Endothelial cell (in vitro differentiated cells): ENCODE measurements at regions not wholly inside any gene's neighbourhood (a gene's known extent, or its start where the extent isn't known, plus 50 kb on each side); places are given as distances from the start of the nearest gene placed in this dataset.
"Not testable (repeated sequence)": the region's sequence is repeated elsewhere in the genome, so short reads cannot be mapped to it uniquely, and the experiment has no call there.

Experiments
- DNase-seq: peaks from one replicate; pipeline ENCODE4 v3.0.0; 2021; ENCODE audit warnings: low spot score
- H3K27ac Mint-ChIP-seq: one replicate; pipeline ENCODE4 v1.8.0; 2021; ENCODE audit warnings: mixed read lengths, inconsistent platforms; ENCODE audit not compliant: unreplicated experiment
- H3K27me3 Mint-ChIP-seq: one replicate; pipeline ENCODE4 v1.8.0; 2021; ENCODE audit warnings: mild to moderate bottlenecking, moderate library complexity, mixed read lengths, inconsistent platforms; ENCODE audit not compliant: unreplicated experiment
- H3K36me3 Mint-ChIP-seq: one replicate; pipeline ENCODE4 v1.8.0; 2021; ENCODE audit warnings: mild to moderate bottlenecking, low read depth, mixed read lengths, inconsistent platforms; ENCODE audit not compliant: unreplicated experiment
- H3K4me1 Mint-ChIP-seq: one replicate; pipeline ENCODE4 v1.8.0; 2021; ENCODE audit warnings: mild to moderate bottlenecking, mixed read lengths, inconsistent platforms; ENCODE audit not compliant: unreplicated experiment
- H3K4me3 Mint-ChIP-seq: one replicate; pipeline ENCODE4 v1.8.0; 2021; ENCODE audit warnings: mild to moderate bottlenecking, mixed read lengths, inconsistent platforms; ENCODE audit not compliant: unreplicated experiment
- H3K9me3 Mint-ChIP-seq: one replicate; pipeline ENCODE4 v1.8.0; 2021; ENCODE audit warnings: mixed read lengths, inconsistent platforms; ENCODE audit not compliant: unreplicated experiment
- CTCF ChIP-seq: fragments of 200-600 bp; sonication (generic); IDR thresholded peaks from one replicate; pipeline ENCODE4 v1.5.0; 2021; ENCODE audit warnings: antibody characterized with exemption; ENCODE audit not compliant: unreplicated experiment

GRCh38 chr1:113298941-113299340, 91.4 kb upstream of the MAGI3 start:
- DNase-seq = no peak
- TF ChIP-seq CTCF = no peak
- Mint-ChIP-seq H3K27ac (no peak overlapping the region), H3K9me3 (no peaks in the 10 kb centered on the region), H3K36me3 (no peaks in the 10 kb centered on the region), H3K27me3 (no peaks in the 10 kb centered on the region), H3K4me3 (no peak overlapping the region), H3K4me1 (no peaks in the 10 kb centered on the region)

GRCh38 chr1:113302636-113303035, 87.7 kb upstream of the MAGI3 start:
- no peak for TF ChIP-seq CTCF
- H3K27me3 Mint-ChIP-seq = no peaks in the 10 kb centered on the region
- no peaks in the 10 kb centered on the region for H3K4me1 Mint-ChIP-seq
- no peak for DNase-seq
- no peak overlapping the region for H3K4me3 Mint-ChIP-seq
- no peak overlapping the region for H3K27ac Mint-ChIP-seq
- no peaks in the 10 kb centered on the region for H3K36me3 Mint-ChIP-seq
- no peaks in the 10 kb centered on the region for H3K9me3 Mint-ChIP-seq

- no peaks in the 10 kb centered on the region for H3K27me3 Mint-ChIP-seq
- no peaks in the 10 kb centered on the region for H3K4me1 Mint-ChIP-seq
- H3K36me3 Mint-ChIP-seq = no peaks in the 10 kb centered on the region
- TF ChIP-seq CTCF = no peak
- H3K27ac Mint-ChIP-seq = no peak overlapping the region
- H3K4me3 Mint-ChIP-seq = no peak overlapping the region
- no peaks in the 10 kb centered on the region for H3K9me3 Mint-ChIP-seq
- no peak for DNase-seq
Measured at GRCh38 chr1:113303267-113303666, 87.0 kb upstream of the MAGI3 start.

GRCh38 chr1:113305029-113305428, 85.3 kb upstream of the MAGI3 start:
- H3K27me3 Mint-ChIP-seq, H3K4me1 Mint-ChIP-seq, H3K27ac Mint-ChIP-seq, DNase-seq, H3K9me3 Mint-ChIP-seq, H3K36me3 Mint-ChIP-seq, H3K4me3 Mint-ChIP-seq: not testable (repeated sequence)

GRCh38 chr1:113307771-113308445, 82.4 kb upstream of the MAGI3 start:
- no peak overlapping the region for H3K27ac Mint-ChIP-seq
- no peak for DNase-seq
- TF ChIP-seq CTCF = no peak
- no peaks in the 10 kb centered on the region for H3K4me1 Mint-ChIP-seq
- H3K9me3 Mint-ChIP-seq = no peaks in the 10 kb centered on the region
- no peak overlapping the region for H3K4me3 Mint-ChIP-seq
- no peaks in the 10 kb centered on the region for H3K36me3 Mint-ChIP-seq
- H3K27me3 Mint-ChIP-seq = no peaks in the 10 kb centered on the region

GRCh38 chr1:113312651-113313050, 77.7 kb upstream of the MAGI3 start:
- not testable (repeated sequence) for H3K36me3 Mint-ChIP-seq

More at GRCh38 chr1:113312651-113313050, 77.7 kb upstream of the MAGI3 start:
- H3K27me3 Mint-ChIP-seq, H3K9me3 Mint-ChIP-seq, H3K27ac Mint-ChIP-seq, H3K4me1 Mint-ChIP-seq, DNase-seq, H3K4me3 Mint-ChIP-seq: not testable (repeated sequence)
